Medulla oblongata (tissue), 1 donor: ENCODE measurements at regions not wholly inside any gene's neighbourhood (a gene's known extent, or its start where the extent isn't known, plus 50 kb on each side); places are given as distances from the start of the nearest gene placed in this dataset.
"Not testable (repeated sequence)": the region's sequence is repeated elsewhere in the genome, so short reads cannot be mapped to it uniquely, and the experiment has no call there.

Experiments used
- DNase-seq: peaks from one replicate; pipeline ENCODE4 v3.0.0-alpha.2; 2015; ENCODE audit errors: extremely low spot score

- DNase-seq = no peak
Measured at GRCh38 chr11:91326751-91327150, 897.9 kb upstream of the FAT3 start.

GRCh38 chr11:91326280-91326679 is 898.3 kb upstream of the FAT3 start:
- DNase-seq = no peak

- no peak for DNase-seq
Measured at GRCh38 chr11:91314521-91314920, 910.1 kb upstream of the FAT3 start.

GRCh38 chr11:91312541-91312940 is 912.1 kb upstream of the FAT3 start:
- no peak for DNase-seq

- no peak for DNase-seq
Measured at GRCh38 chr11:91310085-91310484, 914.5 kb upstream of the FAT3 start.

GRCh38 chr11:91308069-91308468 is 916.5 kb upstream of the FAT3 start:
- DNase-seq = no peak

- no peak for DNase-seq
Measured at GRCh38 chr11:91305402-91305801, 919.2 kb upstream of the FAT3 start.

- no peak for DNase-seq
Measured at GRCh38 chr11:91303749-91304148, 920.9 kb upstream of the FAT3 start.

- DNase-seq = no peak
Measured at GRCh38 chr11:91299980-91300379, 924.6 kb upstream of the FAT3 start.

- DNase-seq = no peak
Measured at GRCh38 chr11:91296629-91297028, 928.0 kb upstream of the FAT3 start.

- no peak for DNase-seq
Measured at GRCh38 chr11:91295591-91295990, 929.0 kb upstream of the FAT3 start.

- DNase-seq = peak; percentile 15
Measured at GRCh38 chr11:91293119-91293518, 931.5 kb upstream of the FAT3 start.

GRCh38 chr11:91272089-91272488 is 952.5 kb upstream of the FAT3 start:
- no peak for DNase-seq

- not testable (repeated sequence) for DNase-seq
Measured at GRCh38 chr11:91268512-91269295, 955.9 kb upstream of the FAT3 start.

GRCh38 chr11:91265946-91266345 is 958.7 kb upstream of the FAT3 start:
- no peak for DNase-seq

GRCh38 chr11:91264481-91264880 is 960.1 kb upstream of the FAT3 start:
- no peak for DNase-seq

- no peak for DNase-seq
Measured at GRCh38 chr11:91263496-91264365, 960.9 kb upstream of the FAT3 start.

- DNase-seq = no peak
Measured at GRCh38 chr11:91261513-91261912, 963.1 kb upstream of the FAT3 start.

- DNase-seq = no peak
Measured at GRCh38 chr11:91258876-91259275, 965.7 kb upstream of the FAT3 start.

GRCh38 chr11:91257667-91258066 is 967.0 kb upstream of the FAT3 start:
- no peak for DNase-seq

GRCh38 chr11:91248199-91248807 is 976.3 kb upstream of the FAT3 start:
- peak; percentile 44 for DNase-seq

GRCh38 chr11:91247009-91247735 is 977.4 kb upstream of the FAT3 start:
- no peak for DNase-seq
